GM18502 (cell line): ENCODE measurements at regions not wholly inside any gene's neighbourhood (a gene's known extent, or its start where the extent isn't known, plus 50 kb on each side); places are given as distances from the start of the nearest gene placed in this dataset.
"Not testable (repeated sequence)": the region's sequence is repeated elsewhere in the genome, so short reads cannot be mapped to it uniquely, and the experiment has no call there.

Experiments used
- ATAC-seq: cut with Tn5 transposase; IDR thresholded peaks from one replicate; pipeline ENCODE4 v1.9.1; 2021; ENCODE audit warnings: mild to moderate bottlenecking; ENCODE audit not compliant: unreplicated experiment, poor library complexity

GRCh38 chr5:113715921-113716320 is 202.4 kb downstream of the YTHDC2 start:
- not testable (repeated sequence) for ATAC-seq

GRCh38 chr5:113719549-113719948 is 206.1 kb downstream of the YTHDC2 start:
- ATAC-seq: no peak

GRCh38 chr5:113721171-113721570 is 207.7 kb downstream of the YTHDC2 start:
- ATAC-seq: no peak

GRCh38 chr5:113723021-113723420 is 209.5 kb downstream of the YTHDC2 start:
- ATAC-seq: no peak

GRCh38 chr5:113735751-113736150 is 222.3 kb downstream of the YTHDC2 start:
- ATAC-seq: no peak

GRCh38 chr5:113742176-113742575 is 228.7 kb downstream of the YTHDC2 start:
- no peak for ATAC-seq

- no peak for ATAC-seq
Observed at GRCh38 chr5:113742639-113743038, 229.1 kb downstream of the YTHDC2 start.

- no peak for ATAC-seq
Observed at GRCh38 chr5:113748403-113748802, 234.9 kb downstream of the YTHDC2 start.

GRCh38 chr5:113749334-113749733 is 235.8 kb downstream of the YTHDC2 start:
- no peak for ATAC-seq

GRCh38 chr5:113753182-113753581 is 239.7 kb downstream of the YTHDC2 start:
- ATAC-seq: not testable (repeated sequence)

- no peak for ATAC-seq
Observed at GRCh38 chr5:113755516-113755915, 242.0 kb downstream of the YTHDC2 start.

GRCh38 chr5:113757508-113757907 is 244.0 kb downstream of the YTHDC2 start:
- ATAC-seq: no peak

GRCh38 chr5:113759505-113759904 is 246.0 kb downstream of the YTHDC2 start:
- no peak for ATAC-seq

- ATAC-seq: no peak
Observed at GRCh38 chr5:113760486-113760885, 247.0 kb downstream of the YTHDC2 start.

- ATAC-seq: no peak
Observed at GRCh38 chr5:113761594-113761993, 248.1 kb downstream of the YTHDC2 start.

- ATAC-seq: no peak
Observed at GRCh38 chr5:113764382-113764781, 250.9 kb downstream of the YTHDC2 start.

GRCh38 chr5:113766827-113767226 is 253.3 kb downstream of the YTHDC2 start:
- not testable (repeated sequence) for ATAC-seq

GRCh38 chr5:113770648-113771047 is 257.2 kb downstream of the YTHDC2 start:
- no peak for ATAC-seq

- peak; percentile 66 for ATAC-seq
Observed at GRCh38 chr5:113771483-113771882, 258.0 kb downstream of the YTHDC2 start.

GRCh38 chr5:113776168-113776567 is 262.7 kb downstream of the YTHDC2 start:
- ATAC-seq: no peak

GRCh38 chr5:113776832-113777525 is 263.5 kb downstream of the YTHDC2 start:
- ATAC-seq: no peak

GRCh38 chr5:113778147-113778546 is 264.7 kb downstream of the YTHDC2 start:
- no peak for ATAC-seq
